ENCODE measurements at regions not wholly inside any gene's neighbourhood (a gene's known extent, or its start where the extent isn't known, plus 50 kb on each side); places are given as distances from the start of the nearest gene placed in this dataset.

- TF ChIP-seq PRDM15 (CRISPR knock-in tag; IDR thresholded peaks at IDR 0.05) (no peak), FOXP1 (CRISPR knock-in tag; IDR thresholded peaks at IDR 0.05; ENCODE audit: borderline replicate concordance) (no peak)
These were observed 706.7 kb upstream of the ADAMTS5 start for GRCh38 chr21:27673581-27673980.
